CD8-positive, alpha-beta memory T cell (primary cell): ENCODE measurements at regions not wholly inside any gene's neighbourhood (a gene's known extent, or its start where the extent isn't known, plus 50 kb on each side); places are given as distances from the start of the nearest gene placed in this dataset.
A peak's percentile ranks its signal among the peaks of the same experiment; 100 is the strongest.

Source experiments
- CTCF ChIA-PET: fragments of 350-600 bp; sonication (Branson Sonifier 250); formaldehyde crosslinking; loops from one replicate; lab custom pipeline; 2021; ENCODE audit warnings: antibody characterized with exemption; lab: Charles Lee
- POLR2A ChIA-PET: fragments of 350-600 bp; sonication (Branson Sonifier 250); formaldehyde crosslinking; loops from one replicate; lab custom pipeline; 2021; ENCODE audit warnings: antibody characterized with exemption; lab: Charles Lee
- DNase-seq, 5 donors: peaks; one replicate each; pipeline versions ENCODE4 v3.0.0 to v3.0.0-alpha.2; 2020 to 2022; ENCODE audit warnings: mixed read lengths in 1 of 5
- H3K27ac ChIP-seq: one replicate; pipeline ENCODE4 v1.7.0; 2013; ENCODE audit warnings: low read depth, mild to moderate bottlenecking, low read length, moderate library complexity
- H3K27me3 ChIP-seq: 2 replicates; pipeline ENCODE4 v1.7.0; 2013; ENCODE audit warnings: low read length, mild to moderate bottlenecking; ENCODE audit not compliant: insufficient read depth, poor library complexity, severe bottlenecking
- H3K36me3 ChIP-seq: 2 replicates; pipeline ENCODE4 v1.7.0; 2013; ENCODE audit warnings: mild to moderate bottlenecking, low read length, moderate library complexity; ENCODE audit not compliant: insufficient read depth
- H3K4me1 ChIP-seq: 2 replicates; pipeline ENCODE4 v1.7.0; 2013; ENCODE audit warnings: mild to moderate bottlenecking, low read length, moderate library complexity; ENCODE audit not compliant: insufficient read depth
- H3K4me3 ChIP-seq: 2 replicates; pipeline ENCODE4 v1.7.0; 2013; ENCODE audit warnings: mild to moderate bottlenecking, low read length
- H3K9me3 ChIP-seq: 2 replicates; pipeline ENCODE4 v1.7.0; 2013; ENCODE audit warnings: mild to moderate bottlenecking, low read length
- H3K27ac Mint-ChIP-seq, 8 donors: one replicate each; pipeline ENCODE4 v1.8.0; 2020 to 2021; ENCODE audit warnings: mixed read lengths in 8 of 8, mild to moderate bottlenecking in 6 of 8, inconsistent platforms in 3 of 8, moderate library complexity in 3 of 8
- H3K27me3 Mint-ChIP-seq, 2 donors: one replicate each; pipeline ENCODE4 v1.8.0; 2020 to 2021; ENCODE audit warnings: mixed read lengths in 2 of 2, mild to moderate bottlenecking in 1 of 2, moderate library complexity in 1 of 2
- H3K36me3 Mint-ChIP-seq, 3 donors: one replicate each; pipeline ENCODE4 v1.8.0; 2020 to 2021; ENCODE audit warnings: mixed read lengths in 3 of 3, inconsistent platforms in 1 of 3, mild to moderate bottlenecking in 1 of 3
- H3K4me1 Mint-ChIP-seq, 3 donors: one replicate each; pipeline ENCODE4 v1.8.0; 2020 to 2021; ENCODE audit warnings: mixed read lengths in 3 of 3, inconsistent platforms in 1 of 3, mild to moderate bottlenecking in 1 of 3
- H3K4me3 Mint-ChIP-seq, 7 donors: one replicate each; pipeline ENCODE4 v1.8.0; 2020 to 2021; ENCODE audit warnings: mixed read lengths in 7 of 7, mild to moderate bottlenecking in 6 of 7, moderate library complexity in 4 of 7, inconsistent platforms in 2 of 7
- H3K9me3 Mint-ChIP-seq, 5 donors: one replicate each; pipeline ENCODE4 v1.8.0; 2020 to 2022; ENCODE audit warnings: mixed read lengths in 5 of 5, mild to moderate bottlenecking in 3 of 5, moderate library complexity in 2 of 5, inconsistent platforms in 1 of 5

DNA sequence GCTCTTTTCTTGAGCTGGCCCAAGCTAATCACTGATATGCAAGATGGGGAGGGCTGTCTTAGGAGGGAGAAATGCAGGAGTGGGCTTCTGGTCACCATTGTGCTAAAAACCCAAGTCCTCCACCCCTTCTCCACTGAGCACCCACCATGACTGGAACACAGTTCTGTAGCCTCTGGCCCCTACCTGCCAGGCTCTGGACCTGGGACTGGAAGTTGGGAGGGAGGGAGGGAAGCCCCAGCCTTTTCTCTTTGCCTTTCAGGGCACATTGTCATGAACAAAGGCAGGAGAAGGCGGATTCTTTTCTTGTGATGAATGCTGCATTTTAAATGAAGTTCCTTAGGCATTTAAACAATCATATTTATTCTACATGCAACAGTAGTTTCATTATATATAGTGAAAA, 559.1 kb upstream of the TRPC7 start:
- Histone ChIP-seq H3K4me1 (no peaks in the 10 kb centered on the region), H3K27ac (no peak overlapping the region), H3K4me3 (no peak overlapping the region), H3K9me3 (no peaks in the 10 kb centered on the region), H3K36me3 (no peaks in the 10 kb centered on the region), H3K27me3 (no peaks in the 10 kb centered on the region)
- Mint-ChIP-seq H3K36me3 (peaks cover 0 to 2% (median 0%) of the 10 kb centered on the region in 3 donors), H3K27ac (no peak overlapping the region), H3K9me3 (peaks cover 0 to 8% (median 6%) of the 10 kb centered on the region in 5 donors), H3K4me1 (no peaks in the 10 kb centered on the region), H3K4me3 (no peak overlapping the region), H3K27me3 (no peaks in the 10 kb centered on the region)
- ChIA-PET CTCF (no interaction called here), POLR2A (no interaction called here)
- no peak for DNase-seq

DNA sequence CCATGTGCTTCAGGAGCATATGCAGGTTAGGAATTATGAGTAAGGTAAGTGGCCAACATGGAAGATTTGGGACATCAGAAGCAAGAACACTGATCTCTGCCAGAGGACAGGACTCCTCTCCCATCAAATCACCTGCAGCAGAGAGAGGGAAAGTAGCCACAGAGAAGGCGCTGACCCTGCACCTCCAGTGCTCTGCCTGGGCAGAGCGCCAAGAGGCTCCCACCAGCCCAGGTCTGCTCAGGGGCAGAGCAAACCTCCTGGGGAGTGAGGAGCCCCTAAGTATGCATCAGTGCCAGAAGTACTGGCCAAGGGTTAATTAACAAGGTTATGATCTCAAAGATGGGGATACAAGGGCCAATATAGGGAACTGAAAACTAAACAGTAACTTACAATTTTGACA, 545.3 kb upstream of the TRPC7 start:
- Mint-ChIP-seq H3K4me3 (no peak overlapping the region), H3K9me3 (peaks cover 0 to 9% (median 3%) of the 10 kb centered on the region in 5 donors), H3K4me1 (no peaks in the 10 kb centered on the region), H3K27ac (no peak overlapping the region), H3K36me3 (no peaks in the 10 kb centered on the region), H3K27me3 (peaks cover 0 to 1% of the 10 kb centered on the region in 2 donors)
- Histone ChIP-seq H3K9me3 (no peaks in the 10 kb centered on the region), H3K27me3 (no peaks in the 10 kb centered on the region), H3K4me1 (no peaks in the 10 kb centered on the region), H3K4me3 (no peak overlapping the region), H3K27ac (no peak overlapping the region), H3K36me3 (no peaks in the 10 kb centered on the region)
- POLR2A ChIA-PET = no interaction called here
- CTCF ChIA-PET = no interaction called here
- DNase-seq = no peak

DNA sequence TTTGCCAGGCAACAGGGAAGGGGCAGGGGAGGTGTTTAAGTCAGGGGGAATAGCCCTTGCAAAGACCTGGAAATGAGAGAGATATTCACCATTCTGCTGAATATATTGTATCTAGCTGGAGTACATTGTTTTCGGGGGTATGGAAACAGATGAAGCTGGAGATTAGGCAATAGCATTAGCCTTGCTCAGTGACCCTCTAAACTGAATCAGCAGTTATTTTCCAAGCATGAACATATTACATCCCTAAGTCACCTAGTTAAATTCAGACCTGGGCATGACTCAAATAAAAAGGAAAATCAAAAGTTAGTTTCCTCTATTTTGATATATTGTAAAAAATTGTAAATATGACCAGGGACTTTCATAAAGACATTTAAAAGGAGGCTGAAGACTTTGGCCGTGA, 544.6 kb upstream of the TRPC7 start:
- ChIA-PET POLR2A (no interaction called here), CTCF (no interaction called here)
- Mint-ChIP-seq H3K36me3 (no peaks in the 10 kb centered on the region), H3K27me3 (peaks cover 0 to 1% of the 10 kb centered on the region in 2 donors), H3K4me3 (no peak overlapping the region), H3K4me1 (no peaks in the 10 kb centered on the region), H3K27ac (peak overlapping the region in 1 of 8 donors; percentile 34), H3K9me3 (peaks cover 0 to 9% (median 2%) of the 10 kb centered on the region in 5 donors)
- H3K36me3 ChIP-seq = no peaks in the 10 kb centered on the region
- H3K4me1 ChIP-seq = no peaks in the 10 kb centered on the region
- no peak overlapping the region for H3K4me3 ChIP-seq
- H3K9me3 ChIP-seq = no peaks in the 10 kb centered on the region
- no peak for DNase-seq
- H3K27me3 ChIP-seq = no peaks in the 10 kb centered on the region
- no peak overlapping the region for H3K27ac ChIP-seq

DNA sequence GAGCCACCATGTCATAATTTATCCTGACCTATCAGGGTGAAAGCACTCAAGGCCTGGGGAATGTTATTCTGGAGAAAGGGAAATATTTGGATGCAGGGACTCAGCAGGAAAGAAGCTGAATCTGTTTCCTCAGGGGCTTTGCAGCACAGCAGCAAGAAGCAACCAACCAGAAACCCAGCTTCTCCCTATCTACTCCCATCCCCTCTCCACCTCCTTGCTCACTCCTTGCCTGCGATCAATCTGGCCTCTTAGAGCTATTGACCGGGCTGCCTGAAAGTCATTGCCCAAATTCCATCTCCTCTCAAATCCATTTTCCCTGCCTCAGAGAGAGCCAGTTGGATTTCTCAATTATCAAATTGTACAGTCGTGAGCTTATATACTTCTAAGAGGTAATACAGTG, 542.0 kb upstream of the TRPC7 start:
- Mint-ChIP-seq H3K36me3 (no peaks in the 10 kb centered on the region), H3K4me1 (no peaks in the 10 kb centered on the region), H3K4me3 (no peak overlapping the region), H3K9me3 (peaks cover 1 to 7% (median 3%) of the 10 kb centered on the region in 5 donors), H3K27ac (no peak overlapping the region), H3K27me3 (peaks cover 0 to 1% of the 10 kb centered on the region in 2 donors)
- ChIA-PET POLR2A (no interaction called here), CTCF (no interaction called here)
- Histone ChIP-seq H3K36me3 (no peaks in the 10 kb centered on the region), H3K4me1 (no peaks in the 10 kb centered on the region), H3K9me3 (no peaks in the 10 kb centered on the region), H3K4me3 (no peak overlapping the region), H3K27me3 (no peaks in the 10 kb centered on the region), H3K27ac (no peak overlapping the region)
- no peak for DNase-seq

DNA sequence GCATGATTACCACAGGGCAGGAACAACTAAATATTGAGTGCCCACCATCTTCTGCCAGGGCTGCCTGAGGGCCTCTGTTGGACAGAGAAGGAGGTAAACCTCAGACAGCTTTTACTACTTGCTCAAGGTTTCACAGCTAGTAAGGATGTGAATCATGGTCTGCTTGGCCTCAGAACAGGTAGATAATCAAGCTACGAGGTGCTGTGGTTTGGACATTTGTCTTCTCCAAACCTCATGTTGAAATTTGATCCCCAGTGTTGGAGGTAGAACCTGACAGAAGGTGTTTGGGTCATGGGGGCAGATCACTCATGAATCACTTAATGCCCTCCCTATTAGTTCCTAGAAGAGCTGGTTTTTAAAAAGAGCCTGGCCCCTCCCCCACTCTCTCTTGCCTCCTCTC, 541.2 kb upstream of the TRPC7 start:
- H3K27ac Mint-ChIP-seq = no peak overlapping the region
- H3K4me1 ChIP-seq = no peaks in the 10 kb centered on the region
- no peaks in the 10 kb centered on the region for H3K4me1 Mint-ChIP-seq
- no peaks in the 10 kb centered on the region for H3K36me3 Mint-ChIP-seq
- ChIA-PET POLR2A (no interaction called here), CTCF (no interaction called here)
- no peaks in the 10 kb centered on the region for H3K9me3 ChIP-seq
- no peak overlapping the region for H3K4me3 Mint-ChIP-seq
- H3K27me3 ChIP-seq = no peaks in the 10 kb centered on the region
- H3K36me3 ChIP-seq = no peaks in the 10 kb centered on the region
- no peak overlapping the region for H3K4me3 ChIP-seq
- peaks cover 0 to 1% of the 10 kb centered on the region in 2 donors for H3K27me3 Mint-ChIP-seq
- peaks cover 1 to 7% (median 3%) of the 10 kb centered on the region in 5 donors for H3K9me3 Mint-ChIP-seq
- H3K27ac ChIP-seq = no peak overlapping the region
- DNase-seq = no peak

DNA sequence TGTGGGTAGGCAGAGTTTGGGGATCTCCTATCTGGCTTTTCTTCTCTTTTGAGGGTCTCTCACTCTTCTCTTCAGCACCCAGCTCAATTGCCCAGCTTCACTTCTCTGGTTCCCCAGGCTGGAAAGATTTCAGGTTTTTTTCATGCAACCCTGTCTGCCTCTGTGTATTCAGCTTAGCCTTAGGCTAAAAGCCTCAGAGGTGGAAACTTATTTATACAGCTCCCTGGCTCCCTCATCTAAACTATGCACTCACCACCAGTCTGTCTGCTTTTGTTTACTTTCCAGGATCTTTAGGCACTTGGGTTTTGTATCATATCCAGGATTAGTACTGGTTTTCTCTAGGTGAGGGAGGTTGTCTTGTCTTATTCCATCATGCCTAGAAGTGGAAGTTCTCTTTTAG, 540.2 kb upstream of the TRPC7 start:
- Histone ChIP-seq H3K9me3 (no peaks in the 10 kb centered on the region), H3K27me3 (no peaks in the 10 kb centered on the region), H3K4me3 (no peak overlapping the region), H3K27ac (no peak overlapping the region), H3K4me1 (no peaks in the 10 kb centered on the region), H3K36me3 (no peaks in the 10 kb centered on the region)
- Mint-ChIP-seq H3K9me3 (peaks cover 2 to 7% (median 6%) of the 10 kb centered on the region in 5 donors), H3K4me1 (no peaks in the 10 kb centered on the region), H3K27me3 (peaks cover 0 to 1% of the 10 kb centered on the region in 2 donors), H3K27ac (no peak overlapping the region), H3K4me3 (no peak overlapping the region), H3K36me3 (no peaks in the 10 kb centered on the region)
- CTCF ChIA-PET = no interaction called here
- POLR2A ChIA-PET = no interaction called here
- DNase-seq = no peak

DNA sequence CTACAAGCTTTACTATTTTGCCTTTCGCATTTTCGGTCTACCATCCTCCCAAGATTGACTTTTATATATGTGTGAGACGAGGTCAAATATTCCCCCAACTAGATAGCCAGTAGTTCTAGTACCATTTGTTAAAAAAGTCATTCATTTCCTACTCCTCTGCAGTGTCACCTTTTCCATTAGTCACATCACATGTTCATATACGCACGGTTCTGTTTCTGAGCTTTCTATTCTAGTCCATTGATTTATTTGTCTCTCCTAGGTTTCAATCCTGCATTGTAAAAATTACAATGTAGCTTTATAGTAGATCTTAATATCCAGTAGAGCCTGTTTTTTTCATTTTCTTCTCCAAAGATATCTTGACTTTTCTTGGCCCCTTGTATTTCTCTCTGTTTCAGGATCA, 528.7 kb upstream of the TRPC7 start:
- H3K27ac ChIP-seq = no peak overlapping the region
- POLR2A ChIA-PET = no interaction called here
- DNase-seq = no peak
- no peaks in the 10 kb centered on the region for H3K27me3 Mint-ChIP-seq
- no peaks in the 10 kb centered on the region for H3K4me1 Mint-ChIP-seq
- H3K36me3 Mint-ChIP-seq = no peaks in the 10 kb centered on the region
- H3K9me3 ChIP-seq = no peaks in the 10 kb centered on the region
- H3K4me3 ChIP-seq = no peak overlapping the region
- H3K9me3 Mint-ChIP-seq = peaks cover 0 to 12% (median 1%) of the 10 kb centered on the region in 5 donors
- no peak overlapping the region for H3K27ac Mint-ChIP-seq
- H3K36me3 ChIP-seq = no peaks in the 10 kb centered on the region
- CTCF ChIA-PET = no interaction called here
- H3K27me3 ChIP-seq = no peaks in the 10 kb centered on the region
- no peak overlapping the region for H3K4me3 Mint-ChIP-seq
- no peaks in the 10 kb centered on the region for H3K4me1 ChIP-seq

DNA sequence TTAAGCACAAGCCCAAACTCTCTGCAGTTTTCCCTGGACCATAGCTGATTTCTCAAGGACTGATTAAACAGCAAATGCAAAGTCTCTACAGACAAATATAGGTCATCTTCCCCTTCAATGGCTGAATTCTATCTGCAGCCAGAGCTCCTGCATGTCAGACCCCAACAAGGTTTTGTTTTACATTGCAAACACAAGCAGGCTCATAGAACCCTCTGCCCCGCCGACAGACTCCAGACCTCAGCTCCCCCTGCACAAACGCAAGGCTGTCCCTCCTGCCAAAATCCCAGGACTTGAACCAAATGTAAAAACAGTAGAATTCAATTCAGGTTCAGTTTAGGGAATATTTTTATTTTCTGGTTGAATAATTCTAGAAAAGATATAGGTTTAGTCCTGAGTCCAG, 526.7 kb upstream of the TRPC7 start:
- H3K36me3 ChIP-seq = no peaks in the 10 kb centered on the region
- Mint-ChIP-seq H3K4me1 (no peaks in the 10 kb centered on the region), H3K36me3 (no peaks in the 10 kb centered on the region), H3K4me3 (no peak overlapping the region), H3K27me3 (peaks cover 0 to 2% of the 10 kb centered on the region in 2 donors), H3K9me3 (peaks cover 0 to 8% (median 1%) of the 10 kb centered on the region in 5 donors), H3K27ac (no peak overlapping the region)
- no peak for DNase-seq
- ChIA-PET POLR2A (no interaction called here), CTCF (interaction anchor here (1.3 to 1.6 kb wide), 2 partner anchors 10 to 13 kb away, joined by 3 read pairs; no protein-coding TSS in a partner anchor)
- no peak overlapping the region for H3K27ac ChIP-seq
- no peak overlapping the region for H3K4me3 ChIP-seq
- no peaks in the 10 kb centered on the region for H3K4me1 ChIP-seq
- no peaks in the 10 kb centered on the region for H3K27me3 ChIP-seq
- no peaks in the 10 kb centered on the region for H3K9me3 ChIP-seq
